Neural cell (in vitro differentiated cells): ENCODE measurements at regions not wholly inside any gene's neighbourhood (a gene's known extent, or its start where the extent isn't known, plus 50 kb on each side); places are given as distances from the start of the nearest gene placed in this dataset.

Experiments
- H2AFZ ChIP-seq: fragments of 200-600, 300-800 bp; sonication (generic), shearing (Covaris generic); 2 replicates; pipeline ENCODE4 v1.6.0; 2014; ENCODE audit warnings: low read depth, mild to moderate bottlenecking, antibody characterized with exemption, low read length, moderate library complexity
- H3F3A ChIP-seq: fragments of 200-600 bp; shearing (Covaris generic); 2 replicates; pipeline ENCODE4 v1.6.1; 2016; ENCODE audit warnings: mild to moderate bottlenecking, moderate library complexity, mixed read lengths, antibody characterized with exemption, low read length; ENCODE audit not compliant: insufficient read depth, poor library complexity, severe bottlenecking
- H3K27ac ChIP-seq: fragments of 200-600, 300-800 bp; sonication (generic), shearing (Covaris generic); 2 replicates; pipeline ENCODE4 v1.5.1; 2014; ENCODE audit warnings: mild to moderate bottlenecking, low read length, moderate library complexity
- H3K27me3 ChIP-seq: fragments of 300-800, 200-600 bp; sonication (generic), shearing (Covaris generic); 2 replicates; pipeline ENCODE4 v1.6.0; 2014; ENCODE audit warnings: mild to moderate bottlenecking, low read depth, low read length, moderate library complexity; ENCODE audit not compliant: insufficient read depth
- H3K36me3 ChIP-seq: fragments of 300-800, 200-600 bp; sonication (generic), shearing (Covaris generic); 2 replicates; pipeline ENCODE4 v1.5.1; 2014; ENCODE audit warnings: mild to moderate bottlenecking, antibody characterized with exemption, low read length, moderate library complexity; ENCODE audit not compliant: insufficient read depth
- H3K4me2 ChIP-seq: fragments of 300-800, 200-600 bp; sonication (generic), shearing (Covaris generic); 2 replicates; pipeline ENCODE4 v1.6.0; 2014; ENCODE audit warnings: mild to moderate bottlenecking, low read length
- H3K4me3 ChIP-seq: fragments of 300-800, 200-600 bp; sonication (generic), shearing (Covaris generic); 2 replicates; pipeline ENCODE4 v1.5.1; 2014; ENCODE audit warnings: mild to moderate bottlenecking, low read length, moderate library complexity
- H3K79me2 ChIP-seq: fragments of 200-600 bp; shearing (Covaris generic); replicated peaks from 2 replicates; pipeline ENCODE4 v1.6.0; 2014; ENCODE audit warnings: mild to moderate bottlenecking, low read length, moderate library complexity; ENCODE audit not compliant: insufficient read depth
- H3K9ac ChIP-seq: fragments of 300-800, 200-600 bp; sonication (generic), shearing (Covaris generic); 2 replicates; pipeline ENCODE4 v1.6.1; 2016; ENCODE audit warnings: mild to moderate bottlenecking, low read length, mixed read lengths
- H3K9me2 ChIP-seq: fragments of 200-600 bp; shearing (Covaris generic); 2 replicates; pipeline ENCODE4 v1.6.1; 2016; ENCODE audit warnings: mild to moderate bottlenecking, low read length, mixed read lengths; ENCODE audit not compliant: insufficient read depth
- H3K9me3 ChIP-seq: fragments of 200-600, 300-800 bp; sonication (generic), shearing (Covaris generic); 2 replicates; pipeline ENCODE4 v1.6.1; 2016; ENCODE audit warnings: mild to moderate bottlenecking, mixed run types, low read length, moderate library complexity, mixed read lengths
- H4K20me1 ChIP-seq: fragments of 200-600 bp; shearing (Covaris generic); 2 replicates; pipeline ENCODE4 v1.6.1; 2016; ENCODE audit warnings: mild to moderate bottlenecking, mixed run types; ENCODE audit not compliant: insufficient read depth
- EP300 ChIP-seq: fragments of 450-650 bp; conservative IDR thresholded peaks from 2 replicates; pipeline ENCODE4 v1.6.1; 2014; ENCODE audit warnings: antibody characterized with exemption, mild to moderate bottlenecking, moderate library complexity; ENCODE audit not compliant: poor library complexity, severe bottlenecking
- EZH2 ChIP-seq: fragments of 200-600, 300-800 bp; shearing (Covaris generic), sonication (generic); IDR thresholded peaks from 2 replicates; pipeline ENCODE4 v1.6.1; 2014; ENCODE audit warnings: antibody characterized with exemption, low read length, borderline replicate concordance, mild to moderate bottlenecking; ENCODE audit not compliant: insufficient read depth, poor library complexity, severe bottlenecking
- MXI1 ChIP-seq: fragments of 450-650 bp; conservative IDR thresholded peaks from 2 replicates; pipeline ENCODE4 v1.6.1; 2014; ENCODE audit warnings: antibody characterized with exemption, mild to moderate bottlenecking; ENCODE audit not compliant: poor library complexity, severe bottlenecking
- POLR2AphosphoS5 ChIP-seq: IDR thresholded peaks from 2 replicates; pipeline ENCODE4 v1.6.1; 2012
- RAD21 ChIP-seq: fragments of 450-650 bp; conservative IDR thresholded peaks from 2 replicates; pipeline ENCODE4 v1.6.1; 2014; ENCODE audit warnings: antibody characterized with exemption, mild to moderate bottlenecking, moderate library complexity
- REST ChIP-seq: IDR thresholded peaks from 2 replicates; pipeline ENCODE4 v1.6.1; 2012; ENCODE audit warnings: borderline replicate concordance
- SMC3 ChIP-seq: fragments of 450-650 bp; conservative IDR thresholded peaks from 2 replicates; pipeline ENCODE4 v1.6.1; 2014; ENCODE audit warnings: antibody characterized with exemption, mild to moderate bottlenecking, moderate library complexity; ENCODE audit not compliant: poor library complexity
- TAF1 ChIP-seq: IDR thresholded peaks from 2 replicates; pipeline ENCODE4 v1.6.1; 2012; ENCODE audit warnings: low read depth
- TF ChIP-seq, protein P1 (sequence below): fragments of 450-650 bp; IDR thresholded peaks from 2 replicates; pipeline ENCODE4 v1.5.1; 2014; ENCODE audit warnings: antibody characterized with exemption, mild to moderate bottlenecking, moderate library complexity; ENCODE audit not compliant: poor library complexity, severe bottlenecking

DNA sequence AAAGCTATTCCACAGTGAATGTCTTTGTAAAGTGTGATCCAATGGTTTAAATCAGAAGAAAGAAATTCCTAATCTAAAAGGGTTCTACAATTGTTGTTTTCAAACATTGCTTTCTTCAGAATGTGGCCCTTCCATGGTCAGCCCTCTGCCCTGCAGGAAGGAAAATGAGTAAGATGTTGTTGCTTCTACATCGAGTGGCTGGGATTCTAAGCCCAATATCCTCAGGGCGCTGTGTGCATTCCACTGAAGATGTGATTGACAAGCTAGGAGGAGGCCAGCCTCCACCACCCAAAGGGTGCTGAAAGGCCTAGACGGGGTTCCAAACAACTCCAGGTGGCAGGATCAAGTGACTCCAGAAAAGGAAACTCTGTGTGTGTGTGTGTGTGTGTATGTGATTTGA is 316.9 kb upstream of the TSHZ3 start:
- no peaks in the 10 kb centered on the region for H3K9me2 ChIP-seq
- H3K4me2 ChIP-seq = no peak overlapping the region
- no peak overlapping the region for H2AFZ ChIP-seq
- no peaks in the 10 kb centered on the region for H3K79me2 ChIP-seq
- no peaks in the 10 kb centered on the region for H3K27me3 ChIP-seq
- H3K9me3 ChIP-seq = no peaks in the 10 kb centered on the region
- no peaks in the 10 kb centered on the region for H3F3A ChIP-seq
- H3K36me3 ChIP-seq = no peaks in the 10 kb centered on the region
- TF ChIP-seq POLR2AphosphoS5 = no peak
- no peak for TF ChIP-seq EP300
- TF ChIP-seq REST = no peak
- TF ChIP-seq SMC3 = no peak
- no peak for TF ChIP-seq TAF1
- TF ChIP-seq RAD21 = no peak
- TF ChIP-seq MXI1 = no peak
- no peak for TF ChIP-seq EZH2
- TF ChIP-seq, protein P1, sequence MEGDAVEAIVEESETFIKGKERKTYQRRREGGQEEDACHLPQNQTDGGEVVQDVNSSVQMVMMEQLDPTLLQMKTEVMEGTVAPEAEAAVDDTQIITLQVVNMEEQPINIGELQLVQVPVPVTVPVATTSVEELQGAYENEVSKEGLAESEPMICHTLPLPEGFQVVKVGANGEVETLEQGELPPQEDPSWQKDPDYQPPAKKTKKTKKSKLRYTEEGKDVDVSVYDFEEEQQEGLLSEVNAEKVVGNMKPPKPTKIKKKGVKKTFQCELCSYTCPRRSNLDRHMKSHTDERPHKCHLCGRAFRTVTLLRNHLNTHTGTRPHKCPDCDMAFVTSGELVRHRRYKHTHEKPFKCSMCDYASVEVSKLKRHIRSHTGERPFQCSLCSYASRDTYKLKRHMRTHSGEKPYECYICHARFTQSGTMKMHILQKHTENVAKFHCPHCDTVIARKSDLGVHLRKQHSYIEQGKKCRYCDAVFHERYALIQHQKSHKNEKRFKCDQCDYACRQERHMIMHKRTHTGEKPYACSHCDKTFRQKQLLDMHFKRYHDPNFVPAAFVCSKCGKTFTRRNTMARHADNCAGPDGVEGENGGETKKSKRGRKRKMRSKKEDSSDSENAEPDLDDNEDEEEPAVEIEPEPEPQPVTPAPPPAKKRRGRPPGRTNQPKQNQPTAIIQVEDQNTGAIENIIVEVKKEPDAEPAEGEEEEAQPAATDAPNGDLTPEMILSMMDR = no peak
- no peak overlapping the region for H3K9ac ChIP-seq
- no peak overlapping the region for H3K4me3 ChIP-seq
- no peaks in the 10 kb centered on the region for H4K20me1 ChIP-seq
- H3K27ac ChIP-seq = no peak overlapping the region

DNA sequence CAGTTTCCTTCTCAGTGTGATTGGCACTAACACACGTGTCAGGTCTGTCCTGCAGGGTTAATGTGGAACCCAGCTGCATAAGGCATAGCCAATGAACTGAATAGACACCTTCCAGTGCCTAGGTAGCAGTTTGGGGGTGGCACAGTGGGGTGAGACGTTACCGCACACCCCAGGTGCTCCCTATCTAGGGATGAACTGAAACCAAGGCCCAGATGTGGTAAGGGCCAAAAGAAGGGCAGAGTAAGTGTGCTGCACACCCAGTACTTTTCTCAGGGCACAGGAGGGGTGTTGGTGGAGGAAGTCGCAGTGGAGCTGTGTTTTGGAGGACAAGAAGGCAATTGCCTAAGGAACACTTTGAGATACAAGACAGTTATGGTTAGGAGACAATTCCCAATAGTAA is 317.9 kb upstream of the TSHZ3 start:
- Histone ChIP-seq H3K79me2 (no peaks in the 10 kb centered on the region), H3F3A (no peaks in the 10 kb centered on the region), H3K9me3 (no peaks in the 10 kb centered on the region), H3K4me3 (no peak overlapping the region), H3K9ac (no peak overlapping the region), H3K27me3 (no peaks in the 10 kb centered on the region), H3K36me3 (no peaks in the 10 kb centered on the region), H3K9me2 (no peaks in the 10 kb centered on the region), H3K27ac (no peak overlapping the region), H2AFZ (no peak overlapping the region), H3K4me2 (no peak overlapping the region), H4K20me1 (no peaks in the 10 kb centered on the region)
- TF ChIP-seq, protein P1 = no peak
- no peak for TF ChIP-seq RAD21
- no peak for TF ChIP-seq SMC3
- TF ChIP-seq EZH2 = no peak
- TF ChIP-seq POLR2AphosphoS5 = no peak
- TF ChIP-seq MXI1 = no peak
- TF ChIP-seq REST = no peak
- no peak for TF ChIP-seq EP300
- no peak for TF ChIP-seq TAF1
